Neural progenitor cell (in vitro differentiated cells): ENCODE measurements at regions not wholly inside any gene's neighbourhood (a gene's known extent, or its start where the extent isn't known, plus 50 kb on each side); places are given as distances from the start of the nearest gene placed in this dataset.

Experiments used
- DNase-seq: peaks from one replicate; pipeline ENCODE4 v3.0.0-alpha.2; 2016; ENCODE audit warnings: low spot score
- H2AFZ ChIP-seq: fragments of 200-600 bp; sonication (generic); replicated peaks from 2 replicates; pipeline ENCODE4 v1.6.1; 2016; ENCODE audit warnings: antibody characterized with exemption
- H3F3A ChIP-seq: fragments of 200-600 bp; sonication (generic); 2 replicates; pipeline ENCODE4 v1.6.1; 2016; ENCODE audit warnings: antibody characterized with exemption, low read depth
- H3K27ac ChIP-seq: fragments of 200-600 bp; sonication (generic); 2 replicates; pipeline ENCODE4 v1.5.1; 2016; ENCODE audit warnings: mild to moderate bottlenecking
- H3K27me3 ChIP-seq: fragments of 200-600 bp; sonication (generic); 2 replicates; pipeline ENCODE4 v1.6.1; 2016; ENCODE audit warnings: mild to moderate bottlenecking, moderate library complexity
- H3K36me3 ChIP-seq: fragments of 200-600 bp; sonication (generic); 2 replicates; pipeline ENCODE4 v1.5.1; 2016
- H3K4me1 ChIP-seq: fragments of 200-600 bp; sonication (generic); 2 replicates; pipeline ENCODE4 v1.6.1; 2016; ENCODE audit warnings: mixed run types
- H3K4me2 ChIP-seq: fragments of 200-600 bp; sonication (generic); 2 replicates; pipeline ENCODE4 v1.6.1; 2016
- H3K4me3 ChIP-seq: fragments of 200-600 bp; sonication (generic); 2 replicates; pipeline ENCODE4 v1.5.1; 2016
- H3K79me2 ChIP-seq: fragments of 200-600 bp; sonication (generic); 2 replicates; pipeline ENCODE4 v1.6.1; 2016; ENCODE audit warnings: low read depth
- H3K9ac ChIP-seq: fragments of 200-600 bp; sonication (generic); 2 replicates; pipeline ENCODE4 v1.6.1; 2016
- H3K9me3 ChIP-seq: fragments of 200-600 bp; sonication (generic); 2 replicates; pipeline ENCODE4 v1.5.1; 2016; ENCODE audit warnings: low read depth
- H4K20me1 ChIP-seq: fragments of 200-600 bp; sonication (generic); 2 replicates; pipeline ENCODE4 v1.6.1; 2016; ENCODE audit warnings: low read depth
- H3K27ac Mint-ChIP-seq: 3 replicates; pipeline ENCODE4 v1.8.0; 2021; ENCODE audit warnings: mixed read lengths
- H3K27me3 Mint-ChIP-seq: 2 replicates; pipeline ENCODE4 v1.8.0; 2022; ENCODE audit warnings: low read depth, mild to moderate bottlenecking, inconsistent platforms, moderate library complexity, mixed read lengths; ENCODE audit not compliant: insufficient read depth
- H3K36me3 Mint-ChIP-seq: 3 replicates; pipeline ENCODE4 v1.8.0; 2021; ENCODE audit warnings: mixed read lengths
- H3K4me1 Mint-ChIP-seq: 3 replicates; pipeline ENCODE4 v1.8.0; 2021; ENCODE audit warnings: mixed read lengths
- H3K4me3 Mint-ChIP-seq: 3 replicates; pipeline ENCODE4 v1.8.0; 2021; ENCODE audit warnings: mild to moderate bottlenecking, moderate library complexity, mixed read lengths
- H3K9me3 Mint-ChIP-seq: 3 replicates; pipeline ENCODE4 v1.8.0; 2020; ENCODE audit warnings: mixed read lengths
- CTCF ChIP-seq: fragments of 200-600 bp; sonication (generic); IDR thresholded peaks from 2 replicates; pipeline ENCODE4 v1.5.1; 2017; ENCODE audit warnings: antibody characterized with exemption, mild to moderate bottlenecking
- EZH2 ChIP-seq: fragments of 200-600 bp; sonication (generic); IDR thresholded peaks from 2 replicates; pipeline ENCODE4 v1.6.1; 2017; ENCODE audit warnings: antibody characterized with exemption, mild to moderate bottlenecking, moderate library complexity
- EZH2phosphoT487 ChIP-seq: fragments of 200-600 bp; sonication (generic); IDR thresholded peaks from 2 replicates; pipeline ENCODE4 v1.6.1; 2017; ENCODE audit warnings: antibody characterized with exemption

DNA sequence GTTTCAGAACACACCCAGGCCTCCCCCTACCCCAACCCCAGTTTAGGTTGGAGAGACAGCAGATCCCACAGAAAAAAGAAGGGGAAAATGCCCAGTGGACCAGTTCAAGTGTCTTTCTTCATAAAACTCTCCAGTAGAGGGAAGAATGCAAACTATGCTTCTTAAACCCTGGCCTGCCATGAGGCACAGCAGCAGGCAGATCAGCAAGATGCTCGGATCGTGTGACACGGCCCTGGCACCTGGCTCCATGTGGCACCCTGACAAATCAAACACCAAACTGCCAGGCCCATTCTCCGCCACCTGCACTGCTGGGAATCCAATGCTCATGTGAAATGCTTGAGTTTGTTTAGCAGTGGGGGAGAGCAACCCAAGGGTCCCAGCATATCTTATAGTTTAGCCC, 166.8 kb downstream of the SOX9 start:
- Mint-ChIP-seq H3K4me3 (no peak overlapping the region), H3K4me1 (no peaks in the 10 kb centered on the region), H3K9me3 (no peaks in the 10 kb centered on the region), H3K36me3 (no peaks in the 10 kb centered on the region), H3K27me3 (no peaks in the 10 kb centered on the region), H3K27ac (no peak overlapping the region)
- H3K4me1 ChIP-seq: no peaks in the 10 kb centered on the region
- no peak overlapping the region for H3K9ac ChIP-seq
- no peak overlapping the region for H3K27ac ChIP-seq
- H4K20me1 ChIP-seq: no peaks in the 10 kb centered on the region
- H2AFZ ChIP-seq: no peak overlapping the region
- no peaks in the 10 kb centered on the region for H3F3A ChIP-seq
- H3K79me2 ChIP-seq: no peaks in the 10 kb centered on the region
- no peaks in the 10 kb centered on the region for H3K9me3 ChIP-seq
- no peaks in the 10 kb centered on the region for H3K27me3 ChIP-seq
- no peak for TF ChIP-seq EZH2phosphoT487
- TF ChIP-seq EZH2: no peak
- no peak for TF ChIP-seq CTCF
- no peak overlapping the region for H3K4me2 ChIP-seq
- H3K36me3 ChIP-seq: no peaks in the 10 kb centered on the region
- DNase-seq: no peak
- no peak overlapping the region for H3K4me3 ChIP-seq

- TF ChIP-seq EZH2phosphoT487 (no peak), CTCF (no peak), EZH2 (no peak)
- no peak for DNase-seq
- Histone ChIP-seq H4K20me1 (no peaks in the 10 kb centered on the region), H3K4me2 (no peak overlapping the region), H2AFZ (no peak overlapping the region), H3K4me3 (no peak overlapping the region), H3K9me3 (no peaks in the 10 kb centered on the region), H3K27me3 (no peaks in the 10 kb centered on the region), H3K79me2 (no peaks in the 10 kb centered on the region), H3K4me1 (no peaks in the 10 kb centered on the region), H3K36me3 (no peaks in the 10 kb centered on the region), H3K9ac (no peak overlapping the region), H3F3A (no peaks in the 10 kb centered on the region), H3K27ac (no peak overlapping the region)
- no peaks in the 10 kb centered on the region for H3K9me3 Mint-ChIP-seq
- peaks cover 8% of the 10 kb centered on the region for H3K4me1 Mint-ChIP-seq
- no peaks in the 10 kb centered on the region for H3K36me3 Mint-ChIP-seq
- H3K4me3 Mint-ChIP-seq: no peak overlapping the region
- H3K27ac Mint-ChIP-seq: no peak overlapping the region
- peaks cover 2% of the 10 kb centered on the region for H3K27me3 Mint-ChIP-seq
Observed at GRCh38 chr17:72294487-72294893, 173.7 kb downstream of the SOX9 start.

DNA sequence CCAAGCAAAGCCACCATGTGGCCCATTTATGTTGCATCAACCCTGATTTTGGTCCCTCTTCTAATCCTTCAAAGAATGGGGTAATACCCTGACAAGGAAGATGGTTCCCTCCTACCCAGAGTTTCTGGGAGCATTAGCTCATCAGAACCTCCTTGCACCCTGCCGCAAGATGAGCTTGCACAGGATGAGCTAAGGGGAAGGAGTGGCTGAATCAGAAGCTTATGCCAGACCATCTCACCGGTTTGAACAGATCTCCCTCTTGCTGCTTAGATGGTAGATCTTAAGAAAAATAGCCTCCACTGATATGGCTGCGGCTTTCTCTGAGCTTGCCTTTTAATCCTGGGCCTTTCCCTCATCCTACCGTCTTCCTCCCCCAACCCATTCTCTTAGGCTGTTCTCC, 175.1 kb downstream of the SOX9 start:
- Histone ChIP-seq H3K4me3 (no peak overlapping the region), H3K4me2 (no peak overlapping the region), H3K4me1 (no peaks in the 10 kb centered on the region), H3K79me2 (no peaks in the 10 kb centered on the region), H3K27me3 (no peaks in the 10 kb centered on the region), H2AFZ (no peak overlapping the region), H3K9me3 (no peaks in the 10 kb centered on the region), H3K27ac (no peak overlapping the region), H3K9ac (no peak overlapping the region), H3K36me3 (no peaks in the 10 kb centered on the region), H4K20me1 (no peaks in the 10 kb centered on the region), H3F3A (no peaks in the 10 kb centered on the region)
- Mint-ChIP-seq H3K27me3 (peaks cover 2% of the 10 kb centered on the region), H3K36me3 (no peaks in the 10 kb centered on the region), H3K4me3 (no peak overlapping the region), H3K9me3 (no peaks in the 10 kb centered on the region), H3K27ac (no peak overlapping the region), H3K4me1 (peaks cover 15% of the 10 kb centered on the region)
- DNase-seq: no peak
- no peak for TF ChIP-seq CTCF
- no peak for TF ChIP-seq EZH2
- no peak for TF ChIP-seq EZH2phosphoT487

- H3K36me3 ChIP-seq: no peaks in the 10 kb centered on the region
- TF ChIP-seq EZH2: no peak
- TF ChIP-seq CTCF: no peak
- TF ChIP-seq EZH2phosphoT487: no peak
- H2AFZ ChIP-seq: no peak overlapping the region
- H3K27me3 Mint-ChIP-seq: peaks cover 2% of the 10 kb centered on the region
- no peaks in the 10 kb centered on the region for H3K4me1 ChIP-seq
- H3K27me3 ChIP-seq: no peaks in the 10 kb centered on the region
- no peaks in the 10 kb centered on the region for H3K9me3 ChIP-seq
- no peak for DNase-seq
- H3K9ac ChIP-seq: no peak overlapping the region
- H3K36me3 Mint-ChIP-seq: no peaks in the 10 kb centered on the region
- H3K4me3 Mint-ChIP-seq: no peak overlapping the region
- no peaks in the 10 kb centered on the region for H3F3A ChIP-seq
- H3K4me2 ChIP-seq: no peak overlapping the region
- H3K27ac ChIP-seq: no peak overlapping the region
- no peaks in the 10 kb centered on the region for H3K9me3 Mint-ChIP-seq
- H3K79me2 ChIP-seq: no peaks in the 10 kb centered on the region
- H4K20me1 ChIP-seq: no peaks in the 10 kb centered on the region
- H3K4me1 Mint-ChIP-seq: peaks cover 15% of the 10 kb centered on the region
- H3K4me3 ChIP-seq: no peak overlapping the region
- no peak overlapping the region for H3K27ac Mint-ChIP-seq
Observed at GRCh38 chr17:72296456-72296855, 175.6 kb downstream of the SOX9 start.
